ENCODE measurements at regions not wholly inside any gene's neighbourhood (a gene's known extent, or its start where the extent isn't known, plus 50 kb on each side); places are given as distances from the start of the nearest gene placed in this dataset.

DNA sequence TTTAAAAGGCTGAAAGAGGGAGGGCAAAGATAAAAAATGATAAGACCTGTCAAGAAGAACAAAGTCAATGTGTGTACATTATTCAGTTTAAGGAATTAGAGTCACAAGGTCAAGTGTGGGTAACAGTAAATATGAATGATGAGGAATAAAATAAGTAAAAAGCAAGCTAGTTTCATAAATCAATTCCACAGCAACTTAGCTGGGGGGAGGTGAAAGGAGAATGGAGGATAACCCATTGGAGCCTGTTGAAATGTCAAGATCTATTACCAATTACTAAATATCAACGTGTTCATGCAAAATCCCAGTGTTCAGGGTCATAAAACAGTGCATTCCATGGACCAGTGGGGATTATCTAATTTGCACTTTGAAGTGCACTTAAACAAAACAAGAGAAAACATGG, 242.9 kb downstream of the TBX18 start:
- no peak for DNase-seq

DNA sequence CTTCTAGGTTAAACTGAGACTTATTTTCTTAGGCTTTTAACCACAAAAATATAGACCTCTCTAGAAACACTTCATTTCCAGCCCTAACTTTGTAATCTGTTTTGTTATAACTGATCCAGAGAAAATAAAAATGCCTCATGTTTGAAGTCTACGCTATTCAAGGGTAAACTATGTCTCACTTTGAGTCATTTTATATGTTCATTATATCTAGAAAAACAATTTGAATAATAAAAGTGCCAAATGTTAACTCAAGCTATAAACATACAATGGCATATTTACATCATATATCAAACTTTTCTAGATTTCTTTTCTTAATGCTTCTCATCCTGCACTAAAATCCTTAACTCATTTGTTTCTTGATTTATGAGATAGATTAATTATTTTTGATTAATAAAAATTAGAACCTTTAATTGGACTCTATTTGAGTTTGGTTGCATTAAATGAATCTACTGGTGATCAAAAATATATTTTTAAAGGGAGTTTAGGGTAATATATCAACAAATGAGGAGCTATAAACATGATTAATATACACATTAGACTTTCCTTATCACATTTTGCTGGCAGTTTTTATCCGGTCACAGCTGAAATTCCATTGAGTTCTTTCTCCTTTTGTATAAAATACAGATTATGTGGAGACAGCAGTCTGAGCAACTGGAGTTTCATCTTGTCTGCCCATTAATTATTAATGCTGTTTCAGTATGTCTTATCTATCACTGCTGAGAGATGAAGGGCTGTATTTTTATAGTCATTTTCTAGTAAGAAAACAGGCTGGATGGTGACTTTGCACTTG, 246.5 kb downstream of the TBX18 start:
- DNase-seq: no peak

DNA sequence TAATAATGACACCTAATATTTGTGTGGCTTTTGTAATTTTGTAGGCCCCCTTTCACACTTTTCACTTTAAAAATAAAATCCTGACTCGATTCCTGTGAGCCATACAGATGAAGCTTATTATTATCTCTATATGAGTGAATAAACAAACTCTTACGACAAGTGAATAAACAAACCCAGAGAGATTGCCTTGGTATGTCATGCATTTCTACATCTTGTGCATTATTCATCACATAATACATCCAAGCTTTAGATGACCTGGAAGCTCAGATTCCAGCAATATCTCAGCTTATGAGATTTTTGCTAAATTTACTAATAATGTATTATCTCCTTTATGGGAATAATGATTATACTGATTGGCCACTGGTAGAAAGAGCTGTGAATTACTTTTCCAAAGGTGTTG, 248.2 kb downstream of the TBX18 start:
- no peak for DNase-seq

DNA sequence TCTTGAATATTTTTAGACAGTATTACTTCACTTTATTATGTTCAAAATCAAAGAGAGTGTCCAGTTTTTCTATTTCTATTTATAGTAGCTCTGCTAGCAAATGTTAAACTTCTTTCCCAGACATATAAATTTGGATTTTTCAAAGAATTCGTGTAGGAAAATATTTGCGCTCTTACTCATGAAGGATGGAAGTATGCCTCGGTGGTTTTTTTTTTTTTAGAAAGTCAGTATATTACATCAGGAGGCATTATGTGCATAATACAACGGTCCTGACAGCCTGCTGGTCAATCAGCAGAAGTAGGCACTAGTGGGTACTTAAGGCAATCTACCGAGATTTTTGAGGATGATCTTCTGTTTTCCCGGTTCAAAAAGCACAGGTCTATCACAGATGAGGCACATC, 249.3 kb downstream of the TBX18 start:
- no peak for DNase-seq

DNA sequence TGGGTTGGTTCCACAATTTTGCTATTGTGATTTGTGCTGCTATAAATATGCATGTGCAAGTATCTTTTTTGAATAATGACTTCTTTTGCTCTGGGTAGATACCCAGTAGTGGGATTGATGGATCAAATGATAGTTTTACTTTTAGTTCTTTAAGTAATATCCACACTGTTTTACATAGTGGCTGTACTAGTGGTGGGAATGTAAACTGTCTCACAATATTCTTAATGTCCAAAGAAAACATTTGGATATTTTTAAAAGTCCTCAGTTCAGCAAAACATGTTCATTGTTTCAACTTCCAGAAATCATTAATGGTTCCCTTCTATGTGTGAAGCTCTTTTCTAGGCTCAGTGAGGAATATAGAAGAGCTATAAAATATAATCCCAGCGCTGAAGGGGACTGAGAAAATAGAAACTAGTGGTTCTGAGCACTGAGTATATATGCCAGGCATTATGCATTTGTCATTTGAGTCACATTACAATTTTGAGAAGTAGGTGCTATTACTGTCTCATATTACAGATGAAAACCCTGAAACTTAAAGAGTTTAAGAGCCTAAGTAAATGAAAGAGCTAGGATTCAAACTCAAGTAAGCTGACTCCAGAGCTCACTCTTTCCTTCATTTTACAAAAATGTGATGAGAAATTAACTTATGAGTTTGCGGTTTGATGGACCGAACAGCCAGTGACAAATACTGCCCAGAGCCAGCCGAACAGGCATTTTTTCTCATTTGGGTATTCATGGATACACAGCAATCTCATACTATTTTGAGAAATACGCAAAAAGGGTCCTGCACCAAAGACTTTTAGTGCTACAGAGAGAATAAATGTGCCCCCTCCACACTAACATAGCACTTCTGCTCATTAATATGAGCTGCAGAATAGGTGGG, 250.1 kb downstream of the TBX18 start:
- no peak for DNase-seq

DNA sequence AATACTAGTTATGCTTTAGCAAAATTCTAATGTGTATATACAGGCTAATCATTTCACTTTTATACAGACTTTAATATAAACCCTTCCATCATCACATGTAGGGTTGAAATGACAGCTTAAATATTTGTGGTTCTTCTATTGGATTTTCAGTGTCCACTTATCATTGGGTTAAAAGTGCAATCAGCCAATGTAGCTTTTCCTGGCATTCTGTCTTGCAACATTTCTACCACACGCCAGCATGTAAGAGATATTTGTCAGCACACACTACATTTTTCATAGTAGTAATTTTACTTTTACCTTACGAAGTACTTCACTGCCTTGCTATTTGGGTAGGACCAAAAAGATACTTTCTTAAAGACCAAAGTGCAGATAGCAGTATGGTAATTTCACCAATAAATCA, 252.0 kb downstream of the TBX18 start:
- no peak for DNase-seq

DNA sequence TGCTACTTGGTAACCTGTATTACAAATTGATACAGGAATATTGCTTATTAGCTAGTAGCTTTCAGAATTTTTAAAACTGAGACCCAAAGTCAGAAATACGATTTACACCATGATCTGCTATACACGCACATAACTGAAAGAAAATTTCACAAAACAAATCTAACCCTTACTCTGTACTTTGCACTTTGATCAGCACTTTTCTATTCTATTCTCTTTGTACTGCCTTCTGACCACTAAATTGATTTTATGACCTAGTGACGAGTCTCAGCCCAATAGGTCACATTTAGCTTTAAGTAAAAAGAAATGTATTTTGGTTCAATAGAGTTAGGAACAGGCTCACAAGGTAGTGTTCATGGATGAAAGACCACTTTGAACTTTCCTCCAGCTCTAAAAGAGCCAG, 252.5 kb downstream of the TBX18 start:
- no peak for DNase-seq

DNA sequence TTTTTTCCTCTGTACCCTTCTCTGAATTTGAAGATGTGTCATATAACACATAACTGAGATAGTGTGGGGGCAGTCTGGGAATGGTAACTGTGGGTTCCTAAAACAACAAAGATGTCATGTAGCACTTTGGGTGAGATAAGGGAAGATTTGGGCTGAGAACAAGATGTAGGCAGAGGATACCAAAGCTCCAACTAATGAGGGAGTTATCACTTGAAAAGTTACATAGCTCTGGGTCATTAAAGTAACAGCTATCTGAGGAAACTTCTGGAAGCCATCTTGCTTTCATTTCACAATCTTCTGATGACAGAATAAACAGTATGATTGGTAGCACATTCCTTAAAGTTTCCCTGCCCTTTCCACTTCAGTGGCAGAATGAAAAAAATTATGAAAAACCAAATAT, 255.4 kb downstream of the TBX18 start:
- no peak for DNase-seq

DNA sequence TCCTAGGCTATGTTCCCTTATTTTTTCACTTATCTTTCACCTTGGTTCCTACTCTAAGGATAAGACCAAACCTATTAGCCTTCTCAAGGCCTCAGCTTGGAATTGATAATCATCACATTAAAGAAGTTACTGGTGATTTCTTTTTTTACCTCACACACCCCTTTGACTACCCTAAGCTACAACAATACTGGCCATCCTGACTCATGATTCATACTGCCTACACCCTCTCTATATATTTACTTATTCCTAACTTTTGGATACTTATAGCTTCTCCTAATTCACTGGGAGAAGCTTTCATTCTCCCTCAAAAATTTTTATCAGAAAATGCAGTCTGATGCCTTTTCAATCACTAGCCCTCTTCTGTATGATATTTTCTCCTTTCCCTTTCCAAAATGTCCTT, 256.1 kb downstream of the TBX18 start:
- no peak for DNase-seq

DNA sequence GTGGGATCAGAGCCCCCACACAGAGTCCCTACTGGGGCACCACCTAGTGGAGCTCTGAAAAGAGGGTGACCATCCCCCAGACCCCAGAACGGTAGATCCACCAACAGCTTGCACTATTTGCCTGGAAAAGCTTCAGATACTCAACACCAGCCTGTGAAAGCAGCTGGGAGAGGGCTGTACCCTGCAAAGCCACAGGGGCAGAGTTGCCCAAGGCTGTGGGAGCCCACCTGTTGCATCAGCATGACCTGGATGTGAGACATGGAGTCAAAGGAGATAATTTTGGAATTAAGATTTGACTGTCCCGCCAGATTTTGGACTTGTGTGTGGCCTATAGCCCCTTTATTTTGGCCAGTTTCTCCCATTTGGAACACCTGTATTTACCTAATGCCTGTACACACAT, 260.4 kb downstream of the TBX18 start:
- DNase-seq: no peak

DNA sequence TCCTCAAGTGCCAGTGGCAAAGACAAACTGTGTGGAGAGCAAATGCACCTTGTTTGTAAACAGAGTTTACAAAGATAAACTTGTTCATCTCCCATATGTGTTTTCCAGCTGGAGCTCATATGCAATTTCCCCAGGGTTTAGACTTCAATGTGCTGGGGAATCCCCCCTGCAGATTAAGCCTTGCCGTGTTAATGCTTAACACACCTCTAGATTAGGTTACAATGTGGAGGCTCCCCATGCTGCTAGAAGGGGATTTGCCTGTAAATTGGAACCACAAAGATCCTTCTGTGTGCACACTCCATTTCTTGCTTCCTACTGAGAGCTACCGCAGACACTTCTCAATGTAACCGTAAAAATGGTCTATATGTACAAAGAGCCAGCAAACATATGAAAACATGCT, 263.1 kb downstream of the TBX18 start:
- no peak for DNase-seq

DNA sequence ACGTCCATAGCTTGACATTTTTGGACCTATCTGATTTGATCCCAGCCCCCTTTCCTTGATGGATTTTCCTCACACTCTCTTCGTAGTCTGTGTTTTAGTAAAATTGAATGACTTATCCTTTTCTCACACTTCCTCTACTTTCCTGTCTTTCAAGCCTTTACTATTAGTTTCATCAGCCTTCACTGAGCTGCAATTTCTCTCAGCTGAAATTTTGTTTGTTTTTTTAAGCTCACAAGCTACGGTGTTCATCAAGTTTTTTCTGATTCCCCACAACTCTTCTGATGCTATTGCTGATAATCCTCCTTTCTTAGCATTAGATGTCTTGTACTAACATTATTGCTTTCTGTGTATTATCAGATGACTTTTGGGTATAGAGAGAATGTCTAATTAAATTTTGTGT, 263.7 kb downstream of the TBX18 start:
- no peak for DNase-seq

DNA sequence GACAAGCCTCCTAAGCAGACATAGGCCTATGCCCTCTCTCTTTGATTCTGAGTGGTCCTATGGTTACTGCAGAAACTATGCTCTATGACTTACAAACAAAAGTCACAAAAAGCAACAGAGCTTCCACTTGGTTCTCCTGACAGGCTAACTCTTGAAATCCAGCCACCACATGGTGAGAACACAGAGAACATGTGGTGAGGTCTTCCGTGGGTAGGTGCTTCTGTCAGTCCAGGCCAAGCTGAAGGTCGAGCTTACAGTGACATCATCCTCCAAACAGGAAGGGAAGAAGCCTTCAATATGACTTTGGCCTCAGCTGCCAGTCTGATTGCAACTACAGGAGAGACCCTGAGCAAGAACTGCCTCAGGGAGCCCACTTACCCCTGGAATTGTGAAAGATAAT, 265.5 kb downstream of the TBX18 start:
- DNase-seq: no peak

DNA sequence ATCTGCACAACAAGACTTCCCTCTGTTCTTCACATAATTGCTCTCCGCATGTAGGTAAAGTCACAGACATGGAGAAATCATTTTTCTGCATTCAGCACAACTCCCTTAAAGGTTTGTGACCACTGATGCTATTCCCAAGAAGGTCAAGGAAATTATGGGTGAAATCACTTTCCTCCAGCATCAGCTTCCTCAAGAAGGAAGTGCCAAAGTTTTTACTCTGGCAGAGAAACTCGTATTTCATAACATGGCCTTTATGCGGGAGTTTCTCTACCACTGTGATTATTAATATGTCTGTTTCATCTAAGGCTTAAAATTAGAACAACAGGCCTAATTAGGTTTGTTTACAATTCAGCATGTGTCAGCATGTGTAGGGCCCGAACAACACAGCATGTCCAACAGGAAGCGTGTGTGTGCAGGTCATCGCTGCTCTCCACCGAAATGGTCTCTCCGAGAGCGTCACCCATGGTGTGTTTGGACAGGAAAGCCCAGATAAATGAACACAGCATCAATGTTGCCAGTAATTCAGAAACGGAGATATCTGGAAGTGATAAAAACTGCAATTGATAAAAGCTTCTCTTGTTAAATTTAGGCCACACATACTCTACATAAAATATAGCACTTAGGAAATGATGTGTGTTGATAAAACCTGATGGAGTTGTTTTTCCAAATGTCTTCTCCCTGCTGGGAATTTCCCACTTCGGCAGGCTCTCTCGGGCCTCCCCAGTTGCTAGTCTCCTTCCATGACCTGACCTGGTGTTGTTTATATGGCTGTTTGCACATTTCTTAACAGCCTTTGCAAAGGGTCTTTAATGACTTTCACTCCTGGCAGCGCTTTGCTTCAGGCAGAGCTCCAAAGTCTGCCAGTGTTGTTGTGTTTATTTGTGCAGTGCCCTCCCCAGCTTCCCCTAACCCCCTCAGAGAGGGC, 265.1 kb upstream of the CEP162 start:
- no peak for DNase-seq

DNA sequence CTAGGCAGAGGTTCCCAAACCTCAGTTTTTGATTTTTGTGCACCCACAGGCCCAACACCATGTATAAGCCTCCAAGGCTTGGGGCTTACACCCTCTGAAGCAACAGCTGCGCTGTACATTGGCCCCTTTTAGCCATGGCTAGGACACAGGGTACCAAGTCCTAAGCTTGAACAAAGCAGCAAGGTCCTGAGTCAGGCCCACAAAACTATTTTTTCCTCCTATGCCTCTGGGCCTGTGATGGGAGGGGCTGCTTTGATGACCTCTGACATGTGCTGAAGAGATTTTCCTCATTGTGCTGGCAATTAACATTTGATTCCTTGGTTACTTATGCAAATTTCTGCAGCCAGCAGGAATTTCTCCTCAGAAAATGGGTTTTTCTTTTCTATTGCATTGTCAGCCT, 262.2 kb upstream of the CEP162 start:
- no peak for DNase-seq

DNA sequence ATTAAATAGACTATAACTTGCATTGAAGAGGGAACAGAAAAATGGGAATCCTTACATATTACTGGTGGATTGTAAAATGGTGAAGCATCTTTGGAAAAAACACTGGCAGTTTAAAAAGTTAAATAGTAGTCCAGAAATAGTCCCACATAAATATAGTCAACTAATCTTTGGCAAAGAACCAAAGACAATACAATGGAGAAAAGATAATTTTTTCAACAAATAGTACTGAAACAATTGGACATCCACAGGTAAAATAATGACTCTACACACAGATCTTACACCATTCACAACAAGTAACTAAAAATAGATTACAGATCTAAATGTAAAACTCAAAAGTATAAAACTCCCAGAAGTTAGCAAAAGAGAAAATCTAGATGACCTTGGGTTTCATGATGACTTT, 259.1 kb upstream of the CEP162 start:
- DNase-seq: no peak

DNA sequence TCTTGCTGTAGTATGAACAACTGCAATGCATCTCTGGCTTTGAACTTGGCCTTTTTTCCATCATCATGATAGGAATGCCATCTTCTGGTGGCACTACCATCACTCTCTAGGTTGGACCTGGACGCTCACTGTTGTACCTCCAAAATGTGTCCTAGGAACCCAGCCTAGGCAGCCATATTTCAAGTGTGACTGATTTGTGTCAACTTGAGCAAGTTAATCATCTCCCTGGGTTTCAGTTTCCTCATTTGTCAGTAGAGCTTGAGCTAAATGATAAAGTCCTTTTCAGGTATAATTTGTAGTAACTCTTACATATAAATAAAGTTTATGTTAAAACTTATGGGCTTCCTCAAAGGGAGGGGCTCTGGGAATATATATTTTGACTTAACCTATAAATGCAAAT, 241.7 kb upstream of the CEP162 start:
- DNase-seq: no peak

DNA sequence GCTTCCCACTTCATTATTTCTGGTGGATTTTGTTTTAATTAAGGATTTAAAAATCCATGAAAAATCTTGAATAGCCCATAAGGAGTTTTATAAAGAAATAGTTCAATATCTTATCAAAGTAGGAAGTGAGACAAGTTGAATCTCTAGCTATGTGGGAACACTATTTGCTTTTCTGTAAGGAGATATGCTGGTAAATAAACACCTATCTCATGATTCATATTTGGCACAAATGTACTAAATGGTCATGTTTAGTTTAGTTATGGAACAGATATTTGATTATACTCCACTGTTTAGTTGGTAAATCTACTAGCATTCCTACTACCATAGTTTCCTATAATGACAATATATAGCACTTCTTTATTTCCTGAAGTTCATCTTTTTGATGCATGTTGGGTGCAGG, 239.9 kb upstream of the CEP162 start:
- no peak for DNase-seq

DNA sequence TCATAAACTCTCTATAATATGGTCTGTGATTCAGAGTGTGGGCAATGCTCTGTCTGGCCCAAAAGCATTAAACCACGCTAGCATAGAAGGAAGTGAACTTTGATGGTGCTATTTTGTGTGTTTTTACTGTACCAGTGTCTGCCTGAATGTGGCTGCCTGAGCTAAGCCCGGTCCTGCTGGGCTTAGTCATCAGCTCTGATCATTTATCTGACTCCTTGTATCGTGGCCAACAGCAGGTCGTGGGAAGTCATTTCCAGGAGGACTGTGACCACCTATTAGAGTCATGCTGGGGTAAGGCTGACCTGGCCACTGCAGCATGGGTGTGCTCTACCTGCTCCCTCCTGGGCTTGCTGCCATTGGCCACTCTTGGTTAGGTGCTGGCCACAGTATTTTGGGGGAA, 239.1 kb upstream of the CEP162 start:
- DNase-seq: no peak

DNA sequence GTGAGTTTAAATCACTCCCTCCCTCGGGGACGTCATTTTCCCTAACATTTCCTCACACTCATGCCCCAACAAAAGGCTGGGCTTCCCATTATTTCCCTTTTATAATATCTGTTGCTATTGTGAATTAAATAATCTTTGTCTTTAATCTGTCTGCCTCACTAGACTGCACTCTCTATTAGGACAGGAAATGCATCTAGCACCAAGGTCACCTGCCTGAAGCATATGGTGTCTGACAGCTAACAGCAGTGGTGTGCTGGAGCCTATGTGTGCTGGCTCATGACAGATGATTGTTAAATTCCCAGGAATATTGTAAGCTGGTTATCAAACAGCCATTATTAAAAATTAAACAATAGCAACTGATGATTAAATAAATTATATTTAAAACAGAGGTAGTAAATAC, 237.0 kb upstream of the CEP162 start:
- no peak for DNase-seq

DNA sequence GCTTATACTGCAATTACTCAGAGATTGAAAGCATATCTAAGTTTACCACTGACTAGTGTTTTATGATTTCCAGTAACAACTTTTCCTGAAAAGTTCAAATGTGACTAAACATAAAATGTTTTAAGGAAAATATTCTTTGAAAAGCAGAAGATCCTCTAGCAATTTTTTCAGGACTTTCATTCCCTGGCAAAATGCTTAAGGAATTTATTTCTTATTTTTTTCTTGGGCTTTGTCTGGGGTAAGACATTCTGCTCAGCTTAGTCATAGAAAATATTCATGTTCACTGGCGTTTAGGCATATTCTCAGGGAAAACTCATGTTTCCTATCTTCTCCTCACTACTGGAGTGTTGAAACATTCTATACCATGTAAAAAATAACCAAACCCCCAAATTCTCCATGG, 235.3 kb upstream of the CEP162 start:
- no peak for DNase-seq

DNA sequence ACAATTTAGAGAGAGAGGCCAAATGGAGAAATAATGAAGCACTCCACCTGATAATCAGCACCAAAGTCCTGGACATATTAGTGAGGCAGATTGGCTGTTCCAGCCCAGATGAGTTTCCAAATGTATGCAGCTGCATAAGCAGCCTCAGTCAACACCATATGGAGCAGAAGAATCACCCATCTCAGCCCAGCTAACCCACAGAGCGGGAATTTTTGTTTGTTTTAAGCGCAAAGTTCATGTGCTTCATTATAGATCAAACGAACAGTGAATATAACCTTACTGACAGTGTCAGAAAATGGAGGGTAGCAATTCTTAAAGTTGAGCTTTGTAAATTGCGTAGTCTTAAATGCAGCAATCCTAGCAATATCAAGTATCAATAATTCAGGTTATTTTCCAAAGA, 234.0 kb upstream of the CEP162 start:
- no peak for DNase-seq

DNA sequence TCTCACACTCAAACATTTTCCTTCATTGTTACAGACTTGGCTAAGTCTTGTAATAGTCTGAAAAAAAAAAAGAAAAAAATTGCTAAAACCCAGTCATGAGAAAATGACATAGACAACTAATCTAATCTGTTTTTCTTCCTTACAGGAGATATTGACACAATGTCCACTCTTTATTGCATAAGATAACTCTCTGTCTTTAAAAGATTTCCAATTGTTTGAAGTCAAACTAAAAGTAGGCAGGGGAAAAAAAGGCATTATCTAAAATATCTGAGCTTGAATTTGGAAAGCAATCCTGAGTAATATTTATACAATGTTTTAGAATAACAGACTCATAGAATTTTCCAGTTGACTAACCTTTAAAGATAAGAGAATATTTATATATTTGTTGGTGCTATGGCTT, 233.0 kb upstream of the CEP162 start:
- no peak for DNase-seq
